ENCODE measurements at regions not wholly inside any gene's neighbourhood (a gene's known extent, or its start where the extent isn't known, plus 50 kb on each side); places are given as distances from the start of the nearest gene placed in this dataset.
A peak's percentile ranks its signal among the peaks of the same experiment; 100 is the strongest.

- H3K79me1 ChIP-seq (ENCODE audit: low read depth, low read length): no peaks in the 10 kb centered on the region
- no peak overlapping the region for H3K14ac ChIP-seq (ENCODE audit: low read length)
- H3K4me1 ChIP-seq (ENCODE audit: control insufficient read depth in 2 of 2, insufficient read depth in 1 of 2, low read depth in 1 of 2, low read length in 2 of 2): peaks cover 2 to 8% of the 10 kb centered on the region in 2 donors
- no peak overlapping the region for H3K9ac ChIP-seq (ENCODE audit: low read depth, low read length, poor library complexity)
- H2BK15ac ChIP-seq (ENCODE audit: low read length): no peak overlapping the region
- H3K4ac ChIP-seq (ENCODE audit: low read length): no peak overlapping the region
- H2AFZ ChIP-seq (ENCODE audit: low read length): no peak overlapping the region
- H3K27me3 ChIP-seq (ENCODE audit: control insufficient read depth in 3 of 3, insufficient read depth in 3 of 3, low read depth in 1 of 3, low read length in 3 of 3): peaks cover 0 to 4% (median 0%) of the 10 kb centered on the region in 3 experiments
- no peaks in the 10 kb centered on the region for H3K36me3 ChIP-seq (replicated peaks in 1 of 2; ENCODE audit: control insufficient read depth in 2 of 2, insufficient read depth in 2 of 2, low read length in 2 of 2)
- H2BK5ac ChIP-seq (ENCODE audit: low read length): no peak overlapping the region
- no peak overlapping the region for H2BK12ac ChIP-seq (ENCODE audit: low read length)
- H3K4me2 ChIP-seq (ENCODE audit: insufficient read depth, low read length, poor library complexity, severe bottlenecking): no peak overlapping the region
- H3K27ac ChIP-seq (replicated peaks; ENCODE audit: low read length): no peak overlapping the region
- H3K18ac ChIP-seq (ENCODE audit: low read length): no peak overlapping the region
- H3K4me3 ChIP-seq (ENCODE audit: low read length in 2 of 2): no peak overlapping the region
- WGBS, 2 donors (ENCODE audit: extremely low coverage in 2 of 2, insufficient read length in 2 of 2, insufficient replicate concordance in 1 of 2): no CpG with 5 or more reads among the region's 3 CpGs
- no peak overlapping the region for H4K8ac ChIP-seq (ENCODE audit: low read depth, low read length)
- H3K9me3 ChIP-seq (replicated peaks in 1 of 2; ENCODE audit: control insufficient read depth in 2 of 2, insufficient read depth in 1 of 2, low read depth in 1 of 2, low read length in 2 of 2): no peaks in the 10 kb centered on the region
- H2AK5ac ChIP-seq (ENCODE audit: low read depth, low read length): no peak overlapping the region
- no peak overlapping the region for H2BK120ac ChIP-seq (ENCODE audit: low read depth, low read length)
- DNase-seq (ENCODE audit: low spot score): no peak
- no peak overlapping the region for H3K23ac ChIP-seq (ENCODE audit: low read depth, low read length, poor library complexity)
- H4K91ac ChIP-seq (ENCODE audit: low read depth, low read length, poor library complexity): no peak overlapping the region
Observed at GRCh38 chr12:112599871-112600270, 181.1 kb downstream of the PTPN11 start.

- no peaks in the 10 kb centered on the region for H3K9me3 ChIP-seq (replicated peaks in 1 of 2; ENCODE audit: control insufficient read depth in 2 of 2, insufficient read depth in 1 of 2, low read depth in 1 of 2, low read length in 2 of 2)
- no peak overlapping the region for H3K14ac ChIP-seq (ENCODE audit: low read length)
- H3K4me3 ChIP-seq (ENCODE audit: low read length in 2 of 2): no peak overlapping the region
- H3K36me3 ChIP-seq (replicated peaks in 1 of 2; ENCODE audit: control insufficient read depth in 2 of 2, insufficient read depth in 2 of 2, low read length in 2 of 2): no peaks in the 10 kb centered on the region
- no peak overlapping the region for H3K18ac ChIP-seq (ENCODE audit: low read length)
- H3K4me2 ChIP-seq (ENCODE audit: insufficient read depth, low read length, poor library complexity, severe bottlenecking): no peak overlapping the region
- no peak overlapping the region for H3K4ac ChIP-seq (ENCODE audit: low read length)
- no peak overlapping the region for H3K9ac ChIP-seq (ENCODE audit: low read depth, low read length, poor library complexity)
- H4K91ac ChIP-seq (ENCODE audit: low read depth, low read length, poor library complexity): no peak overlapping the region
- H2BK12ac ChIP-seq (ENCODE audit: low read length): no peak overlapping the region
- WGBS, 2 donors (ENCODE audit: extremely low coverage in 2 of 2, insufficient read length in 2 of 2, insufficient replicate concordance in 1 of 2): no CpG with 5 or more reads among the region's 3 CpGs
- H2BK120ac ChIP-seq (ENCODE audit: low read depth, low read length): no peak overlapping the region
- peak; percentile 71 for DNase-seq (ENCODE audit: low spot score)
- H2BK15ac ChIP-seq (ENCODE audit: low read length): no peak overlapping the region
- H2AK5ac ChIP-seq (ENCODE audit: low read depth, low read length): no peak overlapping the region
- peaks cover 2 to 8% of the 10 kb centered on the region in 2 donors for H3K4me1 ChIP-seq (ENCODE audit: control insufficient read depth in 2 of 2, insufficient read depth in 1 of 2, low read depth in 1 of 2, low read length in 2 of 2)
- H3K27me3 ChIP-seq (ENCODE audit: control insufficient read depth in 3 of 3, insufficient read depth in 3 of 3, low read depth in 1 of 3, low read length in 3 of 3): peaks cover 0 to 4% (median 0%) of the 10 kb centered on the region in 3 experiments
- H2AFZ ChIP-seq (ENCODE audit: low read length): peak overlapping the region; percentile 81
- no peak overlapping the region for H2BK5ac ChIP-seq (ENCODE audit: low read length)
- no peaks in the 10 kb centered on the region for H3K79me1 ChIP-seq (ENCODE audit: low read depth, low read length)
- H4K8ac ChIP-seq (ENCODE audit: low read depth, low read length): no peak overlapping the region
- H3K23ac ChIP-seq (ENCODE audit: low read depth, low read length, poor library complexity): no peak overlapping the region
- H3K27ac ChIP-seq (replicated peaks; ENCODE audit: low read length): peak overlapping the region; percentile 69
Observed at GRCh38 chr12:112602150-112602549, 183.4 kb downstream of the PTPN11 start.

GRCh38 chr12:112606611-112607365 lies 184.8 kb upstream of the RPH3A start:
- Histone ChIP-seq H3K4me1 (ENCODE audit: control insufficient read depth in 2 of 2, insufficient read depth in 1 of 2, low read depth in 1 of 2, low read length in 2 of 2) (peaks cover 2 to 6% of the 10 kb centered on the region in 2 donors), H3K23ac (ENCODE audit: low read depth, low read length, poor library complexity) (no peak overlapping the region), H3K27me3 (ENCODE audit: control insufficient read depth in 3 of 3, insufficient read depth in 3 of 3, low read depth in 1 of 3, low read length in 3 of 3) (peaks cover 0 to 4% (median 0%) of the 10 kb centered on the region in 3 experiments), H3K14ac (ENCODE audit: low read length) (no peak overlapping the region), H4K91ac (ENCODE audit: low read depth, low read length, poor library complexity) (no peak overlapping the region), H3K9ac (ENCODE audit: low read depth, low read length, poor library complexity) (no peak overlapping the region), H2BK12ac (ENCODE audit: low read length) (no peak overlapping the region), H2AFZ (ENCODE audit: low read length) (no peak overlapping the region), H2BK120ac (ENCODE audit: low read depth, low read length) (no peak overlapping the region), H2BK5ac (ENCODE audit: low read length) (no peak overlapping the region), H2AK5ac (ENCODE audit: low read depth, low read length) (no peak overlapping the region), H3K18ac (ENCODE audit: low read length) (no peak overlapping the region), H3K4ac (ENCODE audit: low read length) (no peak overlapping the region), H3K36me3 (replicated peaks in 1 of 2; ENCODE audit: control insufficient read depth in 2 of 2, insufficient read depth in 2 of 2, low read length in 2 of 2) (no peaks in the 10 kb centered on the region), H3K79me1 (ENCODE audit: low read depth, low read length) (no peaks in the 10 kb centered on the region), H3K4me3 (ENCODE audit: low read length in 2 of 2) (no peak overlapping the region), H4K8ac (ENCODE audit: low read depth, low read length) (no peak overlapping the region), H3K4me2 (ENCODE audit: insufficient read depth, low read length, poor library complexity, severe bottlenecking) (no peak overlapping the region), H2BK15ac (ENCODE audit: low read length) (no peak overlapping the region), H3K9me3 (replicated peaks in 1 of 2; ENCODE audit: control insufficient read depth in 2 of 2, insufficient read depth in 1 of 2, low read depth in 1 of 2, low read length in 2 of 2) (no peaks in the 10 kb centered on the region), H3K27ac (replicated peaks; ENCODE audit: low read length) (no peak overlapping the region)
- WGBS, 2 donors (ENCODE audit: extremely low coverage in 2 of 2, insufficient read length in 2 of 2, insufficient replicate concordance in 1 of 2): no CpG with 5 or more reads among the region's 4 CpGs
- DNase-seq (ENCODE audit: low spot score): no peak

- H3K9me3 ChIP-seq (replicated peaks in 1 of 2; ENCODE audit: control insufficient read depth in 2 of 2, insufficient read depth in 1 of 2, low read depth in 1 of 2, low read length in 2 of 2): no peaks in the 10 kb centered on the region
- no peaks in the 10 kb centered on the region for H3K36me3 ChIP-seq (replicated peaks in 1 of 2; ENCODE audit: control insufficient read depth in 2 of 2, insufficient read depth in 2 of 2, low read length in 2 of 2)
- H3K23ac ChIP-seq (ENCODE audit: low read depth, low read length, poor library complexity): no peak overlapping the region
- DNase-seq (ENCODE audit: low spot score): no peak
- H3K4me2 ChIP-seq (ENCODE audit: insufficient read depth, low read length, poor library complexity, severe bottlenecking): no peak overlapping the region
- H2AFZ ChIP-seq (ENCODE audit: low read length): no peak overlapping the region
- no peak overlapping the region for H4K91ac ChIP-seq (ENCODE audit: low read depth, low read length, poor library complexity)
- H3K9ac ChIP-seq (ENCODE audit: low read depth, low read length, poor library complexity): no peak overlapping the region
- no peak overlapping the region for H2AK5ac ChIP-seq (ENCODE audit: low read depth, low read length)
- H3K14ac ChIP-seq (ENCODE audit: low read length): no peak overlapping the region
- no peak overlapping the region for H3K4ac ChIP-seq (ENCODE audit: low read length)
- H3K4me1 ChIP-seq (ENCODE audit: control insufficient read depth in 2 of 2, insufficient read depth in 1 of 2, low read depth in 1 of 2, low read length in 2 of 2): peaks cover 0 to 5% of the 10 kb centered on the region in 2 donors
- no CpG with 5 or more reads among the region's 3 CpGs for WGBS, 2 donors (ENCODE audit: extremely low coverage in 2 of 2, insufficient read length in 2 of 2, insufficient replicate concordance in 1 of 2)
- no peak overlapping the region for H2BK15ac ChIP-seq (ENCODE audit: low read length)
- H3K27me3 ChIP-seq (ENCODE audit: control insufficient read depth in 3 of 3, insufficient read depth in 3 of 3, low read depth in 1 of 3, low read length in 3 of 3): no peaks in the 10 kb centered on the region
- no peak overlapping the region for H3K4me3 ChIP-seq (ENCODE audit: low read length in 2 of 2)
- no peaks in the 10 kb centered on the region for H3K79me1 ChIP-seq (ENCODE audit: low read depth, low read length)
- H4K8ac ChIP-seq (ENCODE audit: low read depth, low read length): no peak overlapping the region
- H2BK120ac ChIP-seq (ENCODE audit: low read depth, low read length): no peak overlapping the region
- no peak overlapping the region for H2BK5ac ChIP-seq (ENCODE audit: low read length)
- H3K18ac ChIP-seq (ENCODE audit: low read length): no peak overlapping the region
- H3K27ac ChIP-seq (replicated peaks; ENCODE audit: low read length): no peak overlapping the region
- H2BK12ac ChIP-seq (ENCODE audit: low read length): no peak overlapping the region
Observed at GRCh38 chr12:112607427-112607826, 184.1 kb upstream of the RPH3A start.

Measured in neuronal stem cell (in vitro differentiated cells).